Urothelium cell line (cell line): ENCODE measurements at regions not wholly inside any gene's neighbourhood (a gene's known extent, or its start where the extent isn't known, plus 50 kb on each side); places are given as distances from the start of the nearest gene placed in this dataset.

Source experiments
- DNase-seq: peaks from one replicate; pipeline ENCODE4 v3.0.0; 2011; ENCODE audit warnings: low spot score, mixed read lengths
- FAIRE-seq: peaks from 2 replicates; lab custom pipeline; 2011; peaks lifted over from hg19 to GRCh38; lab: Jason Lieb, UNC

DNA sequence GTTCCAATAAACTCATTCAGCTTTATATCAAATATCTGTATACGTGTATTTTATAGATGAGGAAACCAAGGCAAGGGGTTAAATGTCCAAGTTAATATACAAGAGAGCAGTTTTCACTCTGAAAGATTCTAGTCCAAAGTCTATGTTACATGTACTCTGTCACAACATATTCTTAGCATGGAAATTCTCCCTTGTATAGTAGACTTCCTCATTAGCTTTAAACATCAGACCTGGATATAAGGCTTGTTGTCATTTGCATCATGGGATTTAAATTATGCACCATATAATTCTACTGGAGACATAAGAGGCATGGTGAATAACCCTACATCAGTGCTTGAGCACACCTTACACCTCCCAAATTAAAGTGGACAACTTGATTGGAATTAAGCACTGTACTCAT is 681.9 kb upstream of the CCDC179 start:
- FAIRE-seq, result no peak
- no peak for DNase-seq

- no peak for DNase-seq
These were observed 682.5 kb upstream of the CCDC179 start for GRCh38 chr11:23542816-23543215.

GRCh38 chr11:23543651-23544222 is 683.5 kb upstream of the CCDC179 start:
- DNase-seq (no peak), FAIRE-seq (no peak)

More at GRCh38 chr11:23542816-23543215, 682.5 kb upstream of the CCDC179 start:
- FAIRE-seq, result no peak

GRCh38 chr11:23551706-23552105 is 691.4 kb upstream of the CCDC179 start:
- no peak for DNase-seq
- FAIRE-seq, result no peak

- DNase-seq (no peak), FAIRE-seq (no peak)
These were observed 693.7 kb upstream of the CCDC179 start for GRCh38 chr11:23554002-23554401.

DNA sequence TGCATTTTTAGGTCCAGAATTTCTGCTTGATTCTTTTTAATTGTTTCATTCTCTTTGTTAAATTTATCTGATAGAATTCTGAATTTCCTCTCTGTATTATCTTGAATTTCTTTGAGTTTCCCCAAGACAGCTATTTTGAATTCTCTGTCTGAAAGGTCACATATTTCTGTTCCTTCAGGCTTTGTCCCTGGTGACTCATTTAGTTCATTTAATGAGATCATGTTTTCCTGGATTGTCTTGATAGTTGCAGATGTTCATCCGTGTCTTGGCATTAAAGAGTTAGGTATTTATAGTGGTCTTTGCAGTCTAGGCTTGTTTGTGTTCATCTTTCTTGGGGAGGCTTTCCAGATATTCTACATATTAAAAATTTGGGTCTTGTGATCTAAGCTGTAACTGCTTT is 694.8 kb upstream of the CCDC179 start:
- DNase-seq, result peak; percentile 4
- FAIRE-seq, result no peak

GRCh38 chr11:23556163-23556750 is 696.0 kb upstream of the CCDC179 start:
- FAIRE-seq, result no peak
- DNase-seq, result no peak

GRCh38 chr11:23563591-23563990 is 703.3 kb upstream of the CCDC179 start:
- FAIRE-seq (no peak), DNase-seq (no peak)

- DNase-seq (no peak), FAIRE-seq (no peak)
These were observed 704.1 kb upstream of the CCDC179 start for GRCh38 chr11:23564370-23564769.

- DNase-seq, result no peak
- FAIRE-seq, result no peak
These were observed 708.9 kb upstream of the CCDC179 start for GRCh38 chr11:23569134-23569533.

DNA sequence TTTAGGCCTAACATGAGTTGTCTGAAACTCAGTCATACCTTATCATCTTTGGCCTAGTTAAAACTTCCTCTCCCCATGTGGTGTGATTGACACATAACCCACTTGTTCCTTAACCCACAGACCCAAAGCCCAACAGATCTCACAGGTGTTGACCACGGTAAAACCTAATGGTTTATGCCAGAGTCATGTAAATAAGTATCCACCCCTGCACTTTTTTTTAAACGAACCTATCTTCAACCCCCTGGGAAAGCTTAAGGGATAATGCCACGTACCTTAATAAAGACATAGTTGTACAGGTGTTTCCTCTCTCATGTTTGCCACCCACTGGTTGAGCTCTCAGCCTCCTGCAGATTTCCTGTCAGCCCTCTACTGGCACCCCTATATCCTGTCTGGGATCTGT is 709.3 kb upstream of the CCDC179 start:
- DNase-seq (no peak), FAIRE-seq (no peak)

DNA sequence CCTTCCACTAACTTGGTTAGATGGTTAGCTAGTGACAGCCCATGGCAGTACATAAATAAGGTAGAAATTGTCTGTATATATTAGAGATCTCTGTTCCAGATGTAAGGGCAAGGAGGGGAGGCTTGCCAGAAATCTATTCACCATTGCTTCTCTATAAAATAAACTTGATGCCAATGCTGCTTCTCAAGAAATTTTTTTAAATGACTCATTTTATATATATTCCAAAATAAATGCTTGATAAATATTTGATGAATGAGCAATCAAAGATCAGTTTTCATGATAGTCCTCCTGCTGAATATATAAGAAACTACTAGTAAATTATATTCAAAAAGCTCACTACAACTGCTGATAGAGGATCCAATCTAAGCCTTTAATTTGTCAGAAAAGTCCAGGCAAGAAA is 710.6 kb upstream of the CCDC179 start:
- FAIRE-seq, result no peak
- no peak for DNase-seq

GRCh38 chr11:23573429-23573828 is 713.2 kb upstream of the CCDC179 start:
- no peak for DNase-seq
- no peak for FAIRE-seq

- DNase-seq (no peak), FAIRE-seq (no peak)
These were observed 713.9 kb upstream of the CCDC179 start for GRCh38 chr11:23574149-23574548.

GRCh38 chr11:23577296-23577695 is 717.0 kb upstream of the CCDC179 start:
- no peak for FAIRE-seq
- no peak for DNase-seq

DNA sequence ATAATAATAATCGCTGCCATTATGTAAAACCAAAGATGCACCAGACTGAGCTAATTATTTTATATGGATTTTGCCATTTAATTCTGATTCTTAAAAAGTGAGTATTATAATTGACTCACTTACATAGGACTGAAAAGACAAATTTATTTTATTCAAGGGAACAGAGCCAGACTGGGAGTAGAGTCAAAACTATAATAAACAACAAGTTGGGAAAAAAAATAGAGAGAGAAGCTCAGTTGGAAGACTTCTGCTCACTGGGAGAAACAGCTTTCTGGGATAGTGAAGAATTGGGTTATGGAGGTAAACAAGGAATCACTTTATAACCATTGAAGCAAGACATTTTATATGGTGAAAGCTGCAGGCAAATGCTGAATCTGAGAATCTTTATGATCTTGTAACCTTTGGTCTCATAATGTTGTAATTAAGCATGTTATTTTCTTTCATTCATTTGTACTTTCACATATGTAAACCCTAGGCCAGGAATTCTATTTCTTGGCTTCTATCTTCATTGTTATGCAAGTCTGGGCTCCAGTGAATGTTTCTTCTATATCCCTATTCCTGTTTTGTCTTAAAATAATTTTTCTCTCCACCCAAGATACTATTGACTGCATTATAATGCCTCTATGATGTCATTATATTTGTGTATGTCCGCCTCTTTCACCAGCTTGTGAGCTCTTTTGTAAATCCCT is 725.3 kb upstream of the CCDC179 start:
- FAIRE-seq (no peak), DNase-seq (no peak)

GRCh38 chr11:23586173-23586572 is 725.9 kb upstream of the CCDC179 start:
- DNase-seq (no peak), FAIRE-seq (no peak)

DNA sequence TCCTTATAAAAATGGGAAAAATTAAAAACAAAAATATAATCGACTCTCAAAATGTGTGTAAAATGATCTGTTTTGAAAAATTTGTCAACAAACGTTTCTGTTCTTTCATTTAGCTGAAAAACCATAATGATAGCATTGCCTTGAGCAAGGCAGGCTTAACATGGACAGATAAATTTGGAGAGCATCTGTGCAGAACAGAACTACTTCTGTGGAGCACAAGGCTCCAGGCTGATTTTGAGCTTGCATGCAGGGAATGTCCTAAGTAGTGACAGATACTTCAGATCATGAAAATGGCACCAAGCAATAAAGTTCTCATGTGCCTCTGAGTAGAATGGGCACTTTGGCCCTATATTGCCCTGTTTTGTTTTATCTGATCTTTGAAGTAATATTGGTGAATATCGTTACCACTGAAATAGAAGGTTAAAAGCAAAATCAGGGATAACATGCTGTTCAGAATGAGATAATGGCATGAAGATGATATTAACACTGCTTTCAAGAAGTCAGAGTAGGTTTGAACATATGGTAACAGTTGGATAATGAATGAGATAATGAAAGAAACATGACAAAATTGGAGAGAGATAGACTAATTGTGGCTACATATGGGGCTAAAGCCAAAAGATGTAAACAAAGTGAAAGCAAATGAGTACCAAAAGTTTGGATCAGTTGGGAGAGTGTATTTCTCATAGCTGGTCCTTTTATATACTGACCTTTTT is 730.5 kb upstream of the CCDC179 start:
- no peak for FAIRE-seq
- no peak for DNase-seq

GRCh38 chr11:23594755-23595154 is 734.5 kb upstream of the CCDC179 start:
- no peak for FAIRE-seq
- DNase-seq, result no peak

GRCh38 chr11:23604966-23605365 is 744.7 kb upstream of the CCDC179 start:
- FAIRE-seq (no peak), DNase-seq (no peak)

DNA sequence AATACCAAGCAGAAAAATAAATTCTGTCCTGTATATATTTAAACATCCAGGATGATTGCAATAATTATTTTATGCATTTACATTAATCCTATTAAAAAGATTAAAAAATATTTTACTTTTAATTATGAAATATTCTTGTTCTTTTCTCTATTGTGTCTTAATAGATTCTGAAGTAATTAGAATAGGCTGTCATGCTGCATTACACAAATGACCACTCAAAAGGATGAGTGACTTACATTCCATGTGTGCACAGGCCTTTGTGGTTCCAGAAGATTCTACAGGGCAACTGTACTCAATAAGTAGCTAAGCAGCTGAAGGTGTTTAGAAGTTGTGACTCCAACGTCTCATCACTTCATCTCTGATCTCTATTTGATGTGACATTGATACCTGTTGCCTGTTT is 745.9 kb upstream of the CCDC179 start:
- DNase-seq, result no peak
- FAIRE-seq, result no peak

DNA sequence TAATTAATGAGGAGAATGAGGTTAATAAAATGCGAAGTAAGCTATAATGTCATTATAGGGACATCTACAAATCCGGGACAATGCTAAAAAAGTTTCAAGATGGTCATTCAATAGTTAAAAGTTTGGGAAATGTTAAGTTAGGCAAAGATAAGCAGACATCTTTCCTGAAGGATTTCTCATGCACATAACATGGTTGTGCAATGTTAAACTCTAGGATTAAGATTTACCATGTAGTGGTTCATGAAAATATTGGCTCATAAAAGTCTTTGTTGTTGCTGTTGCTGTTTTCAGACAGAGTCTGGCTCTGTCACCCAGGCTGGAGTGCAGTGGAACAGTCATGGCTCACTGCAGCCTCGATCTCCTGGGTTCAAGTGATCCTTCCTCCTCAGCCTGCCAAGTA is 751.5 kb upstream of the CCDC179 start:
- FAIRE-seq (no peak), DNase-seq (no peak)
